KMS-11 (cell line): ENCODE measurements at regions not wholly inside any gene's neighbourhood (a gene's known extent, or its start where the extent isn't known, plus 50 kb on each side); places are given as distances from the start of the nearest gene placed in this dataset.

ENCODE experiments used
- H2AFZ ChIP-seq: fragments of 200-600 bp; sonication (generic); 2 replicates; pipeline ENCODE4 v1.6.1; 2016; ENCODE audit warnings: antibody characterized with exemption, mixed run types, low read depth
- H3K27ac ChIP-seq: fragments of 200-600 bp; sonication (generic); 2 replicates; pipeline ENCODE4 v1.6.1; 2016; ENCODE audit warnings: mild to moderate bottlenecking, mixed run types
- H3K27me3 ChIP-seq: fragments of 200-600 bp; sonication (generic); 2 replicates; pipeline ENCODE4 v1.6.1; 2017; ENCODE audit warnings: mild to moderate bottlenecking, low read depth, mixed run types, moderate library complexity; ENCODE audit not compliant: insufficient read depth
- H3K36me3 ChIP-seq: fragments of 200-600 bp; sonication (generic); 2 replicates; pipeline ENCODE4 v1.6.1; 2017; ENCODE audit warnings: mild to moderate bottlenecking, mixed run types; ENCODE audit not compliant: insufficient read depth
- H3K4me1 ChIP-seq: fragments of 200-600 bp; sonication (generic); 2 replicates; pipeline ENCODE4 v1.6.1; 2016; ENCODE audit warnings: mild to moderate bottlenecking, low read depth, mixed run types; ENCODE audit not compliant: poor library complexity, severe bottlenecking
- H3K4me2 ChIP-seq: fragments of 200-600 bp; sonication (generic); 2 replicates; pipeline ENCODE4 v1.7.0; 2016; ENCODE audit warnings: mild to moderate bottlenecking, mixed run types
- H3K4me3 ChIP-seq: fragments of 200-600 bp; sonication (generic); IDR thresholded peaks from 2 replicates; pipeline ENCODE4 v1.6.1; 2017; ENCODE audit warnings: low read depth, low read length, mixed read lengths; ENCODE audit not compliant: insufficient read depth
- H3K79me2 ChIP-seq: fragments of 200-600 bp; sonication (generic); 2 replicates; pipeline ENCODE4 v1.6.1; 2016; ENCODE audit warnings: low read depth, mixed run types; ENCODE audit not compliant: insufficient read depth
- H3K9ac ChIP-seq: fragments of 200-600 bp; sonication (generic); 2 replicates; pipeline ENCODE4 v1.6.1; 2016; ENCODE audit warnings: mild to moderate bottlenecking, mixed run types
- H4K20me1 ChIP-seq: fragments of 200-600 bp; sonication (generic); 2 replicates; pipeline ENCODE4 v1.6.1; 2016; ENCODE audit warnings: mild to moderate bottlenecking, mixed run types; ENCODE audit not compliant: insufficient read depth
- TF ChIP-seq, protein P1 (sequence below): fragments of 200-600 bp; sonication (generic); conservative IDR thresholded peaks from 2 replicates; pipeline ENCODE4 v1.6.1; 2017; ENCODE audit warnings: low read depth, mild to moderate bottlenecking, antibody characterized with exemption, low read length, moderate library complexity, mixed read lengths

DNA sequence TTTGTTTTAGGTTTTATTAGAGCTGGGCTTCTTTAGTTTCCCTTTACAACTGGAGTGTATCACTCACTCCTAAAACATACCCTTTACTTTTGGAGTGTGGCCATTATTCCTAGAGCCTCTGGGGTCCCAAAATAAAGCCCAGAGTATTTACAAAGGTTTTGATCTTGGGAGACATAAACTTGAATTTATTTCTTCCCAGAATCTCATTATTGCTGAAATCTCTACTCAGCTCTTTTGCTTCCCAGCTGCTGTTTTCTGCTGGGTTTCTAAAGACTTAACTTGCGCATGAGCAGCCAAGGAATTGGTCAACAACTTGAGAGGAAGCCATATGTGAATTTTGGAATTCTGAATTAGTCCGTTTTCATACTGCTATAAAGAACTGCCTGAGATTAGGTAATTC is 94.5 kb upstream of the NRSN1 start:
- no peak overlapping the region for H3K27ac ChIP-seq
- H3K79me2 ChIP-seq = no peaks in the 10 kb centered on the region
- H3K36me3 ChIP-seq = no peaks in the 10 kb centered on the region
- H2AFZ ChIP-seq = no peak overlapping the region
- no peaks in the 10 kb centered on the region for H4K20me1 ChIP-seq
- H3K4me2 ChIP-seq = no peak overlapping the region
- TF ChIP-seq, protein P1, sequence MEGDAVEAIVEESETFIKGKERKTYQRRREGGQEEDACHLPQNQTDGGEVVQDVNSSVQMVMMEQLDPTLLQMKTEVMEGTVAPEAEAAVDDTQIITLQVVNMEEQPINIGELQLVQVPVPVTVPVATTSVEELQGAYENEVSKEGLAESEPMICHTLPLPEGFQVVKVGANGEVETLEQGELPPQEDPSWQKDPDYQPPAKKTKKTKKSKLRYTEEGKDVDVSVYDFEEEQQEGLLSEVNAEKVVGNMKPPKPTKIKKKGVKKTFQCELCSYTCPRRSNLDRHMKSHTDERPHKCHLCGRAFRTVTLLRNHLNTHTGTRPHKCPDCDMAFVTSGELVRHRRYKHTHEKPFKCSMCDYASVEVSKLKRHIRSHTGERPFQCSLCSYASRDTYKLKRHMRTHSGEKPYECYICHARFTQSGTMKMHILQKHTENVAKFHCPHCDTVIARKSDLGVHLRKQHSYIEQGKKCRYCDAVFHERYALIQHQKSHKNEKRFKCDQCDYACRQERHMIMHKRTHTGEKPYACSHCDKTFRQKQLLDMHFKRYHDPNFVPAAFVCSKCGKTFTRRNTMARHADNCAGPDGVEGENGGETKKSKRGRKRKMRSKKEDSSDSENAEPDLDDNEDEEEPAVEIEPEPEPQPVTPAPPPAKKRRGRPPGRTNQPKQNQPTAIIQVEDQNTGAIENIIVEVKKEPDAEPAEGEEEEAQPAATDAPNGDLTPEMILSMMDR = no peak
- no peak overlapping the region for H3K4me3 ChIP-seq
- no peaks in the 10 kb centered on the region for H3K4me1 ChIP-seq
- H3K9ac ChIP-seq = no peak overlapping the region
- H3K27me3 ChIP-seq = no peaks in the 10 kb centered on the region

DNA sequence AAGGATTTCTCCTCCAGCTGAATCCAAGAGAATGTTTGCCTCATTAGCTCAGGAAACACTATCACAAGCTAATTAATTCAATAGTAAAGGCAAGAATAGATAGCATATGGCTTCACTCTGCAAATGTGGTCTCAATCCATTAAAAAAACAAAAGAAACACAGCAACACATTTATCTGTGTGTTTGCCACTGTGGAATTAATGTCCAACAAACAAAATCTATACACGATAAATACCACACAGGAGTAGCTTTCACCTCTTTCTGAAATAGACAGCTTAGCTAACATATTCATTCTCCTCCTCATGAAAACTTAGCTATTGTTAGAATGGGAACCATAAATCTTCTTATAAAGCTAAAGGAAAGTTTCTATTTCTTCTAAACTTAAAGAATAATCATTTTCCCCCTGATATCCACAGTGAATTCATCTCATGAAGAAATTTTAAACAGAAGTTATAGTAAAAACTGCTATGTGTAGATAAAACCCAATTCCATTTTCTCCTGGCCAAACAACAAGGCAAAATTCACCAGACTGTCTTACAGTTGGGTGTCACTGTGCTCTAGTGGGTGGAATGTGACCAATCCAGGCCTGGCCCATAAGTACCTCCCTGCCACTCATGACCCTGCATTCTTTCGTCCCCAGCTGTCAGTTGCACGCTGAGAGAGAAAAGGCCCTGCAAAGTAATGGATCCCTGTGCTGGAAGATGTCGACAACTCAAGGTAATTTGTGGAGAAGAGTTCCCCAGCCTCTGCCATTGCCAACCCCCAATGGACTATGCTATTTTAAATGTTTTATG is 92.9 kb upstream of the NRSN1 start:
- H3K27me3 ChIP-seq = no peaks in the 10 kb centered on the region
- no peak overlapping the region for H3K4me3 ChIP-seq
- no peak overlapping the region for H3K27ac ChIP-seq
- no peaks in the 10 kb centered on the region for H3K36me3 ChIP-seq
- no peaks in the 10 kb centered on the region for H3K79me2 ChIP-seq
- H4K20me1 ChIP-seq = no peaks in the 10 kb centered on the region
- H3K9ac ChIP-seq = no peak overlapping the region
- no peak overlapping the region for H2AFZ ChIP-seq
- TF ChIP-seq, protein P1 = no peak
- no peak overlapping the region for H3K4me2 ChIP-seq
- no peaks in the 10 kb centered on the region for H3K4me1 ChIP-seq

DNA sequence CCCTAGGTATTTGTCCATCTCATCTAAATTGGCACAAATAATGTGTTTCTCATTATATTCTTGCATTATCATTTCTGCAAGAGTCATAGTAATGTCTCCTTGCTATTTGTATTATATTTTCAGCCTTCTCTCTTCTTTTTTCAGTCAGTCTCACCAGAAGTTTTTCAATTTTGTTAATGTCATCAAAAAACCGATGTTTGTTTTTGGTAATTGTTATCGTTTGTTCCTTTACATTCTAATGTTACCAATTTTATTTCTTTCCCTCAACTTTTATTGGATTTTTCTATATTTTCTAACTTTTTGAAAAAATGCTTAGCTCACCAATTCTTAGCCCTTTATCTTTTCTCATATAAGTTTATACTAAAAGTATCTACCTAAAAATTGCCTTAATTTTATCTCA is 82.2 kb upstream of the NRSN1 start:
- Histone ChIP-seq H3K4me1 (no peaks in the 10 kb centered on the region), H3K79me2 (no peaks in the 10 kb centered on the region), H3K27ac (no peak overlapping the region), H3K36me3 (no peaks in the 10 kb centered on the region), H3K4me2 (no peak overlapping the region), H2AFZ (no peak overlapping the region; the same call in 1 of the 2 replicates), H4K20me1 (no peaks in the 10 kb centered on the region), H3K27me3 (no peaks in the 10 kb centered on the region), H3K9ac (no peak overlapping the region), H3K4me3 (no peak overlapping the region)
- TF ChIP-seq, protein P1 = no peak

DNA sequence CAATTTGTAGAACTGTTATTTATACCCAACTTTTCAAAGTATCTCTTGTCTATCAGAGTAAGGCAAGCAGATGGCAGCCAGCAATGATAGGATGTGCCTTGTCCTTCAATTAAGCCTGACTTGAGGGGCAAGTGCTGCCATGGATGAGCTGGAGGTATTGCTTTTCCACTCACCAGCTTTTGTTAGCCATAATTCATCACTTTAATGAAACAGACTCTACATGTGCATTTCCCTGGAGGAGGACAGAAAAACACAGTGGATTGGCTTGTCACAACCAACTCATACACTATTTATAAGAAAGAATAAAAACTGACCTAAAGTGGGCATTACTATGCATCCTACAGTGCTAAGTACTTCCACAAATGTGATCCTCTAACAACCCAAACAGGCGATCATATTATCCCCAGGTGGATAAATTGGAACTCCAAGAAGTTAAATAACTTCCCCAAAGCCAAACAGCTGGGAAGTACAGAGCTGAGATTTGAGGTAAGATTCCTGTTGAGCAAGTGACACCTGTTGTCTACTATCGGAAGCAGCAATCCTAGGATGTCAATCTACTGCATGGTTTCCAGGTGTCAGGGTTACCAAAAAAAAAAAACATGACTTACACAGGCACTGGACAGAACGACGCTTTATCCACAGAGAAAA is 73.9 kb upstream of the NRSN1 start:
- TF ChIP-seq, protein P1 = no peak
- Histone ChIP-seq H3K36me3 (no peaks in the 10 kb centered on the region), H4K20me1 (no peaks in the 10 kb centered on the region), H2AFZ (no peak overlapping the region), H3K9ac (no peak overlapping the region), H3K4me2 (no peak overlapping the region), H3K27me3 (no peaks in the 10 kb centered on the region), H3K79me2 (no peaks in the 10 kb centered on the region), H3K27ac (no peak overlapping the region), H3K4me1 (no peaks in the 10 kb centered on the region), H3K4me3 (no peak overlapping the region)
